OCI-M1 (cell line): ENCODE measurements at regions not wholly inside any gene's neighbourhood (a gene's known extent, or its start where the extent isn't known, plus 50 kb on each side); places are given as distances from the start of the nearest gene placed in this dataset.

Experiments
- DNase-seq: peaks from one replicate; lab custom pipeline; 2025; lab: John Stamatoyannopoulos, UW

GRCh38 chr2:238599549-238600505, 173.1 kb downstream of the ASB1 start:
- DNase-seq, result no peak

GRCh38 chr2:238600506-238601432, 174.0 kb downstream of the ASB1 start:
- no peak for DNase-seq

- DNase-seq, result no peak
Observed at GRCh38 chr2:238601433-238602222, 174.9 kb downstream of the ASB1 start.

- DNase-seq, result peak; percentile 8
Observed at GRCh38 chr2:238602223-238602960, 175.7 kb downstream of the ASB1 start.

- DNase-seq, result no peak
Observed at GRCh38 chr2:238603596-238603995, 176.9 kb downstream of the ASB1 start.

GRCh38 chr2:238606311-238606710, 179.6 kb downstream of the ASB1 start:
- DNase-seq, result no peak

GRCh38 chr2:238613610-238614009, 186.9 kb downstream of the ASB1 start:
- DNase-seq, result no peak

- DNase-seq, result no peak
Observed at GRCh38 chr2:238614376-238614775, 187.6 kb downstream of the ASB1 start.

GRCh38 chr2:238615187-238615586, 188.5 kb downstream of the ASB1 start:
- DNase-seq, result no peak

- no peak for DNase-seq
Observed at GRCh38 chr2:238616681-238617080, 190.0 kb downstream of the ASB1 start.

- peak; percentile 52 for DNase-seq
Observed at GRCh38 chr2:238618494-238619283, 192.0 kb downstream of the ASB1 start.

GRCh38 chr2:238627899-238628298, 201.2 kb downstream of the ASB1 start:
- no peak for DNase-seq

GRCh38 chr2:238629064-238629463, 202.3 kb downstream of the ASB1 start:
- no peak for DNase-seq

- DNase-seq, result no peak
Observed at GRCh38 chr2:238631491-238632180, 204.9 kb downstream of the ASB1 start.

- DNase-seq, result no peak
Observed at GRCh38 chr2:238632181-238633060, 205.7 kb downstream of the ASB1 start.

- DNase-seq, result no peak
Observed at GRCh38 chr2:238633426-238634328, 206.9 kb downstream of the ASB1 start.

GRCh38 chr2:238634701-238635357, 208.1 kb downstream of the ASB1 start:
- DNase-seq, result no peak
